B cell (primary cell): ENCODE measurements at regions not wholly inside any gene's neighbourhood (a gene's known extent, or its start where the extent isn't known, plus 50 kb on each side); places are given as distances from the start of the nearest gene placed in this dataset.

Experiments
- ATAC-seq: fragments of 200-7000 bp; cut with Tn5 transposase; one replicate; pipeline ENCODE4 v1.10.0; 2021; ENCODE audit warnings: low read depth, mild to moderate bottlenecking, moderate number of reproducible peaks, moderate library complexity
- CTCF ChIA-PET: fragments of 350-600 bp; sonication (Branson Sonifier 250); formaldehyde crosslinking; loops from one replicate; lab custom pipeline; 2021; ENCODE audit warnings: antibody characterized with exemption, inconsistent platforms; lab: Charles Lee
- POLR2A ChIA-PET: fragments of 350-600 bp; sonication (Branson Sonifier 250); formaldehyde crosslinking; loops from one replicate; lab custom pipeline; 2021; ENCODE audit warnings: antibody characterized with exemption; lab: Charles Lee
- DNase-seq: peaks from one replicate; pipeline ENCODE4 v3.0.0; 2013
- H2AFZ ChIP-seq: 2 replicates; pipeline ENCODE4 v1.6.1; 2012; ENCODE audit warnings: mild to moderate bottlenecking, low read depth, low read length; ENCODE audit not compliant: insufficient read depth, poor library complexity, severe bottlenecking
- H3K27ac ChIP-seq, 2 donors: 1 replicate in 1 of 2; 2 replicates in 1 of 2; pipeline ENCODE4 v1.5.1; 2012 to 2013; ENCODE audit warnings: low read length in 2 of 2, mild to moderate bottlenecking in 2 of 2, moderate library complexity in 1 of 2
- H3K27me3 ChIP-seq, 4 experiments: fragments of 200-600 bp in 1 of 4; sonication (generic) in 1 of 4; replicated peaks in 1 of 4; 1 replicate in 2 of 4; 2 replicates in 2 of 4; pipeline versions ENCODE4 v1.6.1 to v1.7.0; 2013 to 2016; ENCODE audit warnings: low read length in 3 of 4, mild to moderate bottlenecking in 2 of 4, mixed read lengths in 1 of 4, moderate library complexity in 1 of 4; ENCODE audit not compliant: insufficient read depth in 4 of 4, control insufficient read depth in 3 of 4; ENCODE audit errors: control extremely low read depth in 1 of 4
- H3K36me3 ChIP-seq, 2 experiments: replicated peaks in 1 of 2; 1 replicate in 1 of 2; 2 replicates in 1 of 2; pipeline versions ENCODE4 v1.6.1 to v1.7.1; 2013; ENCODE audit warnings: low read length in 1 of 2; ENCODE audit not compliant: insufficient read depth in 2 of 2, control insufficient read depth in 1 of 2; ENCODE audit errors: control extremely low read depth in 1 of 2, extremely low read depth in 1 of 2
- H3K4me1 ChIP-seq, 2 donors: fragments of 200-600 bp in 1 of 2; sonication (generic) in 1 of 2; 1 replicate in 1 of 2; 2 replicates in 1 of 2; pipeline versions ENCODE4 v1.5.1 to v1.6.1; 2013 to 2017; ENCODE audit warnings: low read length in 2 of 2; ENCODE audit not compliant: control insufficient read depth in 2 of 2, insufficient read depth in 2 of 2
- H3K4me2 ChIP-seq: replicated peaks from 2 replicates; pipeline ENCODE3; 2012; ENCODE audit warnings: mild to moderate bottlenecking, low read depth, low read length; ENCODE audit not compliant: poor library complexity, severe bottlenecking
- H3K4me3 ChIP-seq, 5 experiments: fragments of 200-600 bp in 1 of 5; sonication (generic) in 1 of 5; 1 replicate in 3 of 5; 2 replicates in 2 of 5; pipeline versions ENCODE4 v1.5.1 to v1.7.0; 2011 to 2016; ENCODE audit warnings: low read length in 4 of 5, mild to moderate bottlenecking in 4 of 5, low read depth in 2 of 5, control low read depth in 1 of 5, moderate library complexity in 1 of 5; ENCODE audit not compliant: insufficient read depth in 1 of 5; ENCODE audit errors: control extremely low read depth in 1 of 5, extremely low read depth in 1 of 5
- H3K79me2 ChIP-seq: fragments of 200-600 bp; sonication (generic); one replicate; pipeline ENCODE4 v1.6.0; 2016; ENCODE audit warnings: low read length; ENCODE audit not compliant: control insufficient read depth, insufficient read depth
- H3K9ac ChIP-seq: fragments of 200-600 bp; sonication (generic); 2 replicates; pipeline ENCODE4 v1.6.1; 2017; ENCODE audit warnings: mild to moderate bottlenecking, low read length, moderate library complexity
- H3K9me3 ChIP-seq, 3 donors: one replicate each; pipeline versions ENCODE4 v1.6.1 to v1.7.1; 2013; ENCODE audit warnings: low read length in 2 of 3; ENCODE audit not compliant: control insufficient read depth in 2 of 3, insufficient read depth in 1 of 3; ENCODE audit errors: control extremely low read depth in 1 of 3
- H4K20me1 ChIP-seq: 2 replicates; pipeline ENCODE4 v1.6.0; 2012; ENCODE audit warnings: mild to moderate bottlenecking, low read length; ENCODE audit not compliant: insufficient read depth, control insufficient read depth, poor library complexity, severe bottlenecking
- H3K27ac Mint-ChIP-seq: one replicate; pipeline ENCODE4 v1.8.0; 2021; ENCODE audit warnings: mixed read lengths
- H3K27me3 Mint-ChIP-seq: one replicate; pipeline ENCODE4 v1.8.0; 2021; ENCODE audit warnings: mixed read lengths
- H3K4me1 Mint-ChIP-seq: one replicate; pipeline ENCODE4 v1.8.0; 2021; ENCODE audit warnings: mixed read lengths
- H3K4me3 Mint-ChIP-seq: one replicate; pipeline ENCODE4 v1.8.0; 2021; ENCODE audit warnings: mixed read lengths
- H3K9me3 Mint-ChIP-seq: one replicate; pipeline ENCODE4 v1.8.0; 2022; ENCODE audit warnings: mixed read lengths; ENCODE audit not compliant: insufficient read depth
- EZH2 ChIP-seq: IDR thresholded peaks from 2 replicates; pipeline ENCODE4 v1.6.1; 2012; ENCODE audit warnings: borderline replicate concordance, low read depth, mild to moderate bottlenecking, moderate library complexity, low read length; ENCODE audit not compliant: insufficient read depth, poor library complexity, severe bottlenecking
- WGBS: methylation state at CpG from one replicate; pipeline ENCODE4 v1.1.5; 2013; ENCODE audit warnings: missing lambda C conversion rate; ENCODE audit not compliant: insufficient coverage; 5-methylcytosine and 5-hydroxymethylcytosine counted together
- intact Hi-C: fragments of 100-400 bp; cut with micrococcal nuclease; formaldehyde crosslinking; loops from one replicate; pipeline ENCODE4 v1.10.0; 2022
- TF ChIP-seq, protein P1 (sequence below): fragments of 200-600 bp; IDR thresholded peaks from one replicate; pipeline ENCODE4 v1.8.0; 2022; ENCODE audit warnings: antibody characterized with exemption, mild to moderate bottlenecking

DNA sequence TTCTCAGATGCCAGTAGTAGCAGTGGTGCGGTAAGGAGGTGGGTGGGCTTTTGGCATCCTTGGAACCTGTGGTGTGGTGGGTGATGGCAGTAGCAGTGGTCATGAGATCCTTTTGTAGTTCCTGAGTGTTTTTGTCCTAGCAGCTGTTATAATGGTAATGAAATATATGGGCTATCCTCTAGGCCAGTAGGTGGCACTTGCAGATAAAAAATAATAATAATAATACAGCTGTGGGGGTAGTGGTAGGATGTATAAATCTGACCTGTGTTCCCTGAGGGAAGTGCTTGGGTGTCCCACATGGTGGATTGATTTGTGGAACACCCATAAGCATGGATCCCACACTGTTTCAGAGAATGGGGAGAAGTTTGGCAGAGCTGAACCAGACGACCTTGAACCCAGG lies 334.0 kb downstream of the SLITRK5 start:
- Histone ChIP-seq H3K4me2 (no peak overlapping the region), H4K20me1 (no peaks in the 10 kb centered on the region), H3K79me2 (no peaks in the 10 kb centered on the region), H3K4me3 (no peak overlapping the region), H3K9ac (no peak overlapping the region), H3K27ac (no peak overlapping the region), H2AFZ (no peak overlapping the region), H3K27me3 (no peaks in the 10 kb centered on the region), H3K9me3 (peaks cover 0 to 7% (median 0%) of the 10 kb centered on the region in 3 donors), H3K36me3 (no peaks in the 10 kb centered on the region), H3K4me1 (no peaks in the 10 kb centered on the region)
- Mint-ChIP-seq H3K9me3 (no peaks in the 10 kb centered on the region), H3K27me3 (no peaks in the 10 kb centered on the region), H3K27ac (no peak overlapping the region), H3K4me1 (no peaks in the 10 kb centered on the region), H3K4me3 (no peak overlapping the region)
- DNase-seq (no peak), ATAC-seq (no peak)
- CTCF ChIA-PET = no interaction called here
- POLR2A ChIA-PET = no interaction called here
- intact Hi-C loops = no loop called here
- 89% methylated on average over 2 of the region's 2 CpGs for WGBS
- TF ChIP-seq, protein P1, sequence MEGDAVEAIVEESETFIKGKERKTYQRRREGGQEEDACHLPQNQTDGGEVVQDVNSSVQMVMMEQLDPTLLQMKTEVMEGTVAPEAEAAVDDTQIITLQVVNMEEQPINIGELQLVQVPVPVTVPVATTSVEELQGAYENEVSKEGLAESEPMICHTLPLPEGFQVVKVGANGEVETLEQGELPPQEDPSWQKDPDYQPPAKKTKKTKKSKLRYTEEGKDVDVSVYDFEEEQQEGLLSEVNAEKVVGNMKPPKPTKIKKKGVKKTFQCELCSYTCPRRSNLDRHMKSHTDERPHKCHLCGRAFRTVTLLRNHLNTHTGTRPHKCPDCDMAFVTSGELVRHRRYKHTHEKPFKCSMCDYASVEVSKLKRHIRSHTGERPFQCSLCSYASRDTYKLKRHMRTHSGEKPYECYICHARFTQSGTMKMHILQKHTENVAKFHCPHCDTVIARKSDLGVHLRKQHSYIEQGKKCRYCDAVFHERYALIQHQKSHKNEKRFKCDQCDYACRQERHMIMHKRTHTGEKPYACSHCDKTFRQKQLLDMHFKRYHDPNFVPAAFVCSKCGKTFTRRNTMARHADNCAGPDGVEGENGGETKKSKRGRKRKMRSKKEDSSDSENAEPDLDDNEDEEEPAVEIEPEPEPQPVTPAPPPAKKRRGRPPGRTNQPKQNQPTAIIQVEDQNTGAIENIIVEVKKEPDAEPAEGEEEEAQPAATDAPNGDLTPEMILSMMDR = no peak
- TF ChIP-seq EZH2 = no peak

DNA sequence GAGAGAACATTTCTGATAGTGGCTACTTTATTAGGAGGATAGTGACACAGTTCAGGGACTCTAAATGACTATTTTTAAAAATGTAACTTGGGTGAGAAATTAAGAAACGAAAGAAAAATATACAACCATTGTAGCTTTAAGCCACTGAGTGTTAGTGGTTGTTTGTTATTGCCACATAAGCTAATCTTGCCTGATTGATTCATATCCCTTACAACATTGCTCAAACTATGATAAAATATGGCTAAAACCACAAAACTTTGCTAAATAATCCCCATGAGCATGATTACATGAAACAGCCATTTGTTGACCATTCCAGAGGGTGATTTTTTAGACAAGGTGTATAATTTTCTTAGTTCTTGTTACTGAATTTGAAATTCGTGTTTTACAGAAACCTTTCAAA lies 343.4 kb downstream of the SLITRK5 start:
- no peak overlapping the region for H3K4me2 ChIP-seq
- ChIA-PET CTCF (no interaction called here), POLR2A (no interaction called here)
- no peaks in the 10 kb centered on the region for H3K27me3 ChIP-seq
- H3K27me3 Mint-ChIP-seq = no peaks in the 10 kb centered on the region
- no peaks in the 10 kb centered on the region for H3K79me2 ChIP-seq
- H3K27ac ChIP-seq = no peak overlapping the region
- H3K9ac ChIP-seq = no peak overlapping the region
- H3K4me3 ChIP-seq = no peak overlapping the region
- no peaks in the 10 kb centered on the region for H4K20me1 ChIP-seq
- TF ChIP-seq, protein P1 = no peak
- no peak for TF ChIP-seq EZH2
- H3K36me3 ChIP-seq = no peaks in the 10 kb centered on the region
- H3K9me3 ChIP-seq = peaks cover 0 to 7% (median 0%) of the 10 kb centered on the region in 3 donors
- no CpG with 5 or more reads among the region's 2 CpGs for WGBS
- H3K4me3 Mint-ChIP-seq = no peak overlapping the region
- intact Hi-C loops = no loop called here
- no peak overlapping the region for H2AFZ ChIP-seq
- ATAC-seq = no peak
- no peaks in the 10 kb centered on the region for H3K4me1 ChIP-seq
- H3K4me1 Mint-ChIP-seq = no peaks in the 10 kb centered on the region
- peaks cover 8% of the 10 kb centered on the region for H3K9me3 Mint-ChIP-seq
- no peak overlapping the region for H3K27ac Mint-ChIP-seq
- no peak for DNase-seq
